ENCODE measurements at regions not wholly inside any gene's neighbourhood (a gene's known extent, or its start where the extent isn't known, plus 50 kb on each side); places are given as distances from the start of the nearest gene placed in this dataset.
"Not testable (repeated sequence)": the region's sequence is repeated elsewhere in the genome, so short reads cannot be mapped to it uniquely, and the experiment has no call there.

DNA sequence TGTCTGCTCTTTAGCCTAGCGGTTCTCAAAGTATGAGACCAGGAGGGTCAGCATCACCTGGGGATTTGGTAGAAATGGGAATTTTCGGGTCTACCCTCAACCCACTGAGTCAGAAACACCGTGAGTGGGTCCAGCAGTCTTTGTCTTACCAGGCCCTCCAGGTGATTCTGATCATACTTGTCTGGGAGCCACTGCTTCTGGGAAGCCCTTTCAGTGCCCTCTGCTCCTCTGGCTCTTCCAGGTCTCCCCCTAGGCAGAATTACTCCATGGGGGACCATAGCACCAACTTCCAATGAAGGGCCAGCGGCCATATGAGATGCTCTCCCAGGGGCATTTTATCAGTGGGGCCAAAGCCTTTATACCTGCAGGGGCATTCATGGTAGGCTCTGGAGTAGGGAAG, 81.0 kb upstream of the ETV3 start:
- no peaks in the 10 kb centered on the region for H3K4me1 Mint-ChIP-seq (ENCODE audit: unreplicated experiment)
- peaks cover 7% of the 10 kb centered on the region for H3K9me3 Mint-ChIP-seq (ENCODE audit: unreplicated experiment)
- H3K4me3 Mint-ChIP-seq (ENCODE audit: unreplicated experiment) = no peak overlapping the region
- H3K27ac Mint-ChIP-seq (ENCODE audit: unreplicated experiment) = no peak overlapping the region
- no peak for DNase-seq (ENCODE audit: extremely low spot score, unreplicated experiment)
- peaks cover 26% of the 10 kb centered on the region for H3K27me3 Mint-ChIP-seq (ENCODE audit: unreplicated experiment)
- TF ChIP-seq, protein P1, sequence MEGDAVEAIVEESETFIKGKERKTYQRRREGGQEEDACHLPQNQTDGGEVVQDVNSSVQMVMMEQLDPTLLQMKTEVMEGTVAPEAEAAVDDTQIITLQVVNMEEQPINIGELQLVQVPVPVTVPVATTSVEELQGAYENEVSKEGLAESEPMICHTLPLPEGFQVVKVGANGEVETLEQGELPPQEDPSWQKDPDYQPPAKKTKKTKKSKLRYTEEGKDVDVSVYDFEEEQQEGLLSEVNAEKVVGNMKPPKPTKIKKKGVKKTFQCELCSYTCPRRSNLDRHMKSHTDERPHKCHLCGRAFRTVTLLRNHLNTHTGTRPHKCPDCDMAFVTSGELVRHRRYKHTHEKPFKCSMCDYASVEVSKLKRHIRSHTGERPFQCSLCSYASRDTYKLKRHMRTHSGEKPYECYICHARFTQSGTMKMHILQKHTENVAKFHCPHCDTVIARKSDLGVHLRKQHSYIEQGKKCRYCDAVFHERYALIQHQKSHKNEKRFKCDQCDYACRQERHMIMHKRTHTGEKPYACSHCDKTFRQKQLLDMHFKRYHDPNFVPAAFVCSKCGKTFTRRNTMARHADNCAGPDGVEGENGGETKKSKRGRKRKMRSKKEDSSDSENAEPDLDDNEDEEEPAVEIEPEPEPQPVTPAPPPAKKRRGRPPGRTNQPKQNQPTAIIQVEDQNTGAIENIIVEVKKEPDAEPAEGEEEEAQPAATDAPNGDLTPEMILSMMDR (IDR thresholded peaks at IDR 0.05) = no peak
- H3K36me3 Mint-ChIP-seq (ENCODE audit: unreplicated experiment) = no peaks in the 10 kb centered on the region

DNA sequence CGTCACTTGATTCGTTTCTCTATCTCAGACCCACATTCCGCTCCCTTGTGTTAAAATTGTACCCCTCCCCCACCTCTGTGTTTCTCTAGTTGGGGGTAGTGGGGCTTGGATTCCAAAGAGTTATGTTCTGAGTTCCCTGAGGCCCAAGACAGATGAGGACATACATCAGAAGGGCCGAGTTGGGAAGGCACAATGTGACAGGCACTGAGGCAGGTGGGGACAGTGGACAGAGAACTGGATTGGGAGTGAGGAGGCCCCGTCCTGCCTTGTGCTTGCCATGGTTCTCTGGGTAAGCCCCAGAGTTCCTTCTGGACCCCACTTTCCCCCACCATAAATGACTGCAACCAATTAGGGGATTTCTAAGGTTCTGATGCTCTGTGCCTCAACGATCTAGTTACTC, 80.5 kb upstream of the ETV3 start:
- TF ChIP-seq, protein P1 (IDR thresholded peaks at IDR 0.05) = no peak

DNA sequence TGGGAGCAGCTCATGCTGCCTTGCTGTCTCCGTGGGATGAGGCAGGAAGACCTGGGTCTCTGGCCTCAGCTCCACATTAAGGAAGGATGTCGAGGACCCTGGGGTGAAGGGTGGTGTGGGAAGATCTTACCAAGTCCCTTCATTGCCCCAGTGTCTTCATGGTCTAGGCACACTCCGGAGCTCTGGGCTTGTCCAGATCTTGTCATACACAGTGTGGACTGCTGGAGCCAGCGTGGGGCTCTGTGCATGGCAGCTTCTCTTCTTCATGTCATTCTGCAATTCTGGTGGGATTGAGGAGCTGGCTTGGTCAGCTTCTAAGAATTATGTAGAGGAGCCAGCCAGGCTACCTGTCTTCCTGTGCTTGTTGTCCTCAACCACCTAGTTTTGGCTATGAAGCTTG, 79.3 kb upstream of the ETV3 start:
- Mint-ChIP-seq H3K4me3 (ENCODE audit: unreplicated experiment) (no peak overlapping the region), H3K9me3 (ENCODE audit: unreplicated experiment) (peaks cover 22% of the 10 kb centered on the region), H3K4me1 (ENCODE audit: unreplicated experiment) (no peaks in the 10 kb centered on the region), H3K27me3 (ENCODE audit: unreplicated experiment) (peaks cover 19% of the 10 kb centered on the region), H3K36me3 (ENCODE audit: unreplicated experiment) (no peaks in the 10 kb centered on the region), H3K27ac (ENCODE audit: unreplicated experiment) (no peak overlapping the region)
- TF ChIP-seq, protein P1 (IDR thresholded peaks at IDR 0.05) = no peak
- no peak for DNase-seq (ENCODE audit: extremely low spot score, unreplicated experiment)

More for the DNA sequence above, 80.5 kb upstream of the ETV3 start:
- no peak for DNase-seq (ENCODE audit: extremely low spot score, unreplicated experiment)
- Mint-ChIP-seq H3K4me3 (ENCODE audit: unreplicated experiment) (no peak overlapping the region), H3K27ac (ENCODE audit: unreplicated experiment) (no peak overlapping the region), H3K27me3 (ENCODE audit: unreplicated experiment) (peaks cover 26% of the 10 kb centered on the region), H3K36me3 (ENCODE audit: unreplicated experiment) (no peaks in the 10 kb centered on the region), H3K4me1 (ENCODE audit: unreplicated experiment) (no peaks in the 10 kb centered on the region), H3K9me3 (ENCODE audit: unreplicated experiment) (peaks cover 13% of the 10 kb centered on the region)

DNA sequence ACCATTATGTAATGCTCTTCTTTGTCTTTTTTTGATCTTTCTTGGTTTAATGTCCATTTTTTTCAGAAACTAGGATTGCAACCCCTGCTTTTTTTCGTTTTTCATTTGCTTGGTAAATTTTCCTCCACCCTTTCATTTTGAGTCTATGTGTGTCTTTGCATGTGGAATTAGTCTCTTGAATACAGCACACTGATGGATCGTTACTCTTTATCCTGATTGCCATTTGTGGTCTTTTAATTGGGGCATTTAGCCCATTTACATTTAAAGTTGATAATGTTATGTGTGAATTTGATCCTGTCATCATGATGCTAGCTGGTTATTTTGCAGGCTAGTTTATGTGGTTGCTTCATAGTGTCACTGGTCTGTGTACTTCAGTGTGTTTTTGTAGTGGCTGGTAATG, 75.6 kb upstream of the ETV3 start:
- no peak for DNase-seq (ENCODE audit: extremely low spot score, unreplicated experiment)
- no peak overlapping the region for H3K27ac Mint-ChIP-seq (ENCODE audit: unreplicated experiment)
- no peak overlapping the region for H3K4me3 Mint-ChIP-seq (ENCODE audit: unreplicated experiment)
- TF ChIP-seq, protein P1 (IDR thresholded peaks at IDR 0.05) = no peak
- peaks cover 15% of the 10 kb centered on the region for H3K27me3 Mint-ChIP-seq (ENCODE audit: unreplicated experiment)
- H3K9me3 Mint-ChIP-seq (ENCODE audit: unreplicated experiment) = peaks cover 28% of the 10 kb centered on the region
- H3K36me3 Mint-ChIP-seq (ENCODE audit: unreplicated experiment) = no peaks in the 10 kb centered on the region
- H3K4me1 Mint-ChIP-seq (ENCODE audit: unreplicated experiment) = no peaks in the 10 kb centered on the region

DNA sequence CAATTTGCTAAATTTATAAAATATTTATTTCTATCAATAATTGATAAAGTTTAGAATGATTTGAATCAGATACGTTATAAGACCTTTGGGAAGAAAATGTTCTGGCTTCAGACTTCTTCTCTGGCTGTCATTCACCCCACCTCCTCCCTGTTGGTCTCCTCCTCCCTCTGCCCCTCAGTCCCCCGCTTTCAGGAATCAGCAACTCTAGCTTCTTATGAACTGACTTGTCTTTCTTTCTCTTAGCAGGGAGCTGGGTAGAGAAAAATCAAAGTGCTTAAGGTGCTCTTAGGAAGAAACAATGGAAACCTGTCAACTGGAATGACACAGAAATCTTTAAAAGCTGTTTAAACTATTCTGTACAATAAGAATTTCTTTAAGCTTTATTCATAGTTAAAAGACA, 71.3 kb upstream of the ETV3 start:
- DNase-seq (ENCODE audit: extremely low spot score, unreplicated experiment) = no peak
- H3K36me3 Mint-ChIP-seq (ENCODE audit: unreplicated experiment) = no peaks in the 10 kb centered on the region
- H3K27me3 Mint-ChIP-seq (ENCODE audit: unreplicated experiment) = peaks cover 16% of the 10 kb centered on the region
- no peak overlapping the region for H3K4me3 Mint-ChIP-seq (ENCODE audit: unreplicated experiment)
- H3K4me1 Mint-ChIP-seq (ENCODE audit: unreplicated experiment) = no peaks in the 10 kb centered on the region
- TF ChIP-seq, protein P1 (IDR thresholded peaks at IDR 0.05) = no peak
- H3K9me3 Mint-ChIP-seq (ENCODE audit: unreplicated experiment) = peaks cover 24% of the 10 kb centered on the region
- no peak overlapping the region for H3K27ac Mint-ChIP-seq (ENCODE audit: unreplicated experiment)

DNA sequence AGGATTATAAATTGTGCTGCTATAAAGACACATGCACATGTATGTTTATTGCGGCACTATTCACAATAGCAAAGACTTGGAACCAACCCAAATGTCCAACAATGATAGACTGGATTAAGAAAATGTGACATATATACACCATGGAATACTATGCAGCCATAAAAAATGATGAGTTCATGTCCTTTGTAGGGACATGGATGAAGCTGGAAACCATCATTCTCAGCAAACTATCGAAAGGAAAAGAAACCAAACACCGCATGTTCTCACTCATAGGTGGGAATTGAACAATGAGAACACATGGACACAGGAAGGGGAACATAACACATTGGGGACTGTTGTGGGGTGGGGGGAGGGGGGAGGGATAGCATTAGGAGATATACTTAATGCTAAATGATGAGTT, 67.8 kb upstream of the ETV3 start:
- H3K4me1 Mint-ChIP-seq (ENCODE audit: unreplicated experiment); H3K27ac Mint-ChIP-seq (ENCODE audit: unreplicated experiment); H3K9me3 Mint-ChIP-seq (ENCODE audit: unreplicated experiment); DNase-seq (ENCODE audit: extremely low spot score, unreplicated experiment); H3K4me3 Mint-ChIP-seq (ENCODE audit: unreplicated experiment); H3K36me3 Mint-ChIP-seq (ENCODE audit: unreplicated experiment): not testable (repeated sequence)
- H3K27me3 Mint-ChIP-seq (ENCODE audit: unreplicated experiment) = peaks cover 32% of the 10 kb centered on the region

All from osteocyte (in vitro differentiated cells).